Right lobe of liver (tissue), 4 donors: ENCODE measurements at regions not wholly inside any gene's neighbourhood (a gene's known extent, or its start where the extent isn't known, plus 50 kb on each side); places are given as distances from the start of the nearest gene placed in this dataset.

Source experiments
- CTCF ChIP-seq, 4 donors: fragments of 200-600 bp in 3 of 4; fragments of 450-650 bp in 1 of 4; IDR thresholded peaks; one replicate each; pipeline versions ENCODE4 v1.5.1 to v1.8.0; 2016 to 2022; ENCODE audit warnings: antibody characterized with exemption in 4 of 4, mild to moderate bottlenecking in 2 of 4
- POLR2A ChIP-seq: fragments of 450-650 bp; IDR thresholded peaks from one replicate; pipeline ENCODE4 v1.6.1; 2017; ENCODE audit warnings: antibody characterized with exemption, mild to moderate bottlenecking
- donor health status: DM: no; HTN: no; CAD: no.
- donor health status: DM: no; HTN: no; CAD: no.
- donor health status: DM: no; HTN: yes; CAD: no.

- TF ChIP-seq CTCF (IDR thresholded peaks at IDR 0.05): no peak
- no peak for TF ChIP-seq POLR2A
These were observed 107.8 kb upstream of the SPIN4 start for GRCh38 chrX:63458981-63459380.
